WTC11 (cell line): ENCODE measurements at regions not wholly inside any gene's neighbourhood (a gene's known extent, or its start where the extent isn't known, plus 50 kb on each side); places are given as distances from the start of the nearest gene placed in this dataset.

Source experiments
- CREB1 ChIP-seq: sonication (generic); formaldehyde crosslinking; IDR thresholded peaks from 2 replicates; pipeline ENCODE4 v1.8.0; 2023; ENCODE audit warnings: mild to moderate bottlenecking, missing genetic modification reagents
- CTCF ChIP-seq: fragments of 200-600 bp; IDR thresholded peaks from 2 replicates; pipeline ENCODE4 v1.8.0; 2022; ENCODE audit warnings: antibody characterized with exemption
- PREB ChIP-seq: sonication (generic); formaldehyde crosslinking; IDR thresholded peaks from 2 replicates; pipeline ENCODE4 v1.8.1; 2022; ENCODE audit warnings: mild to moderate bottlenecking, missing genetic modification reagents, moderate library complexity, borderline replicate concordance
- SMAD3 ChIP-seq: sonication (generic); formaldehyde crosslinking; IDR thresholded peaks from 2 replicates; pipeline ENCODE4 v1.8.0; 2022; ENCODE audit warnings: missing genetic modification reagents, mild to moderate bottlenecking, borderline replicate concordance
- TCF7 ChIP-seq: sonication (generic); formaldehyde crosslinking; IDR thresholded peaks from 2 replicates; pipeline ENCODE4 v1.8.0; 2022; ENCODE audit warnings: mild to moderate bottlenecking, low read depth, missing genetic modification reagents, moderate library complexity
- ZNF219 ChIP-seq: sonication (generic); formaldehyde crosslinking; IDR thresholded peaks from 2 replicates; pipeline ENCODE4 v1.8.0; 2023; ENCODE audit warnings: missing genetic modification reagents, mild to moderate bottlenecking, borderline replicate concordance
- ZNF317 ChIP-seq: sonication (generic); formaldehyde crosslinking; IDR thresholded peaks from 2 replicates; pipeline ENCODE4 v1.8.1; 2023; ENCODE audit warnings: low read depth, mild to moderate bottlenecking, moderate library complexity, missing genetic modification reagents, borderline replicate concordance
- TF ChIP-seq, protein P1 (sequence below): sonication (generic); formaldehyde crosslinking; conservative IDR thresholded peaks from 2 replicates; pipeline ENCODE4 v1.8.1; 2022; ENCODE audit warnings: mild to moderate bottlenecking, missing genetic modification reagents

- TF ChIP-seq CREB1 (CRISPR knock-in tag), result no peak
- no peak for TF ChIP-seq TCF7 (CRISPR knock-in tag)
- no peak for TF ChIP-seq ZNF219 (CRISPR knock-in tag)
- no peak for TF ChIP-seq CTCF
- TF ChIP-seq SMAD3, result no peak
- TF ChIP-seq, protein P1, sequence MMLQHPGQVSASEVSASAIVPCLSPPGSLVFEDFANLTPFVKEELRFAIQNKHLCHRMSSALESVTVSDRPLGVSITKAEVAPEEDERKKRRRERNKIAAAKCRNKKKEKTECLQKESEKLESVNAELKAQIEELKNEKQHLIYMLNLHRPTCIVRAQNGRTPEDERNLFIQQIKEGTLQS (CRISPR knock-in tag), result no peak
- TF ChIP-seq ZNF317 (CRISPR knock-in tag), result no peak
- no peak for TF ChIP-seq PREB (CRISPR knock-in tag)
These were observed 357.0 kb downstream of the TSN start for GRCh38 chr2:122112216-122113005.
